Suprapubic skin (tissue), 3 donors: ENCODE measurements at regions not wholly inside any gene's neighbourhood (a gene's known extent, or its start where the extent isn't known, plus 50 kb on each side); places are given as distances from the start of the nearest gene placed in this dataset.

ENCODE experiments used
- CTCF ChIP-seq, 2 donors: fragments of 200-600 bp in 1 of 2; fragments of 450-650 bp in 1 of 2; sonication (generic) in 1 of 2; IDR thresholded peaks; one replicate each; pipeline ENCODE4 v1.5.1; 2016 to 2019; ENCODE audit warnings: antibody characterized with exemption in 2 of 2, mild to moderate bottlenecking in 1 of 2, moderate library complexity in 1 of 2
- EP300 ChIP-seq: sonication (generic); formaldehyde crosslinking; IDR thresholded peaks from one replicate; pipeline ENCODE4 v1.6.1; 2017; ENCODE audit warnings: antibody characterized with exemption
- POLR2A ChIP-seq, 2 donors: fragments of 450-650 bp; IDR thresholded peaks; one replicate each; pipeline ENCODE4 v1.6.1; 2017; ENCODE audit warnings: antibody characterized with exemption in 2 of 2, mild to moderate bottlenecking in 2 of 2, moderate library complexity in 2 of 2

GRCh38 chr3:157865352-157866000 lies 240.7 kb downstream of the SHOX2 start:
- TF ChIP-seq EP300, result no peak
- TF ChIP-seq CTCF (IDR thresholded peaks at IDR 0.05), result peak in 1 of 2 donors; percentile 10
- TF ChIP-seq POLR2A (IDR thresholded peaks at IDR 0.05), result no peak
